ENCODE measurements at regions not wholly inside any gene's neighbourhood (a gene's known extent, or its start where the extent isn't known, plus 50 kb on each side); places are given as distances from the start of the nearest gene placed in this dataset.
"Not testable (repeated sequence)": the region's sequence is repeated elsewhere in the genome, so short reads cannot be mapped to it uniquely, and the experiment has no call there.

DNA sequence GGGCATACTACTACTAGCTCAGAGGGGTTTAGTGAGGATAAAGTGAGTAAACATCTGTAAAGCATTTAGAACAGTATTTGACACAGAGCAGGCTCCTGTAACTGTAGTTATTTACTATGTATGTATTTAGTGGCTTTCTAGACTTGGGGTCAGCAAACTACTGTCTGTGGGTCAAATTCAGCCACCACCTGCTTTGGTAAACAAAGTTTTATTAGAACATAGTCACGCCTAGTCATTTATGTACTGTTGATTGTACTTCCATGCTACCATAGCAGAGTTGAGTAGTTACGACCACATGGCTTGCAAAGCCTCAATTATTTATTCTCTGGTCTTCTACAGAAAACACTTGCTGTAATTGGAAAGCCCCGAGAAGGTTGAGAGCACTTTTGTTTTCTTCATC, 248.5 kb upstream of the PLPP4 start:
- no peak for DNase-seq

DNA sequence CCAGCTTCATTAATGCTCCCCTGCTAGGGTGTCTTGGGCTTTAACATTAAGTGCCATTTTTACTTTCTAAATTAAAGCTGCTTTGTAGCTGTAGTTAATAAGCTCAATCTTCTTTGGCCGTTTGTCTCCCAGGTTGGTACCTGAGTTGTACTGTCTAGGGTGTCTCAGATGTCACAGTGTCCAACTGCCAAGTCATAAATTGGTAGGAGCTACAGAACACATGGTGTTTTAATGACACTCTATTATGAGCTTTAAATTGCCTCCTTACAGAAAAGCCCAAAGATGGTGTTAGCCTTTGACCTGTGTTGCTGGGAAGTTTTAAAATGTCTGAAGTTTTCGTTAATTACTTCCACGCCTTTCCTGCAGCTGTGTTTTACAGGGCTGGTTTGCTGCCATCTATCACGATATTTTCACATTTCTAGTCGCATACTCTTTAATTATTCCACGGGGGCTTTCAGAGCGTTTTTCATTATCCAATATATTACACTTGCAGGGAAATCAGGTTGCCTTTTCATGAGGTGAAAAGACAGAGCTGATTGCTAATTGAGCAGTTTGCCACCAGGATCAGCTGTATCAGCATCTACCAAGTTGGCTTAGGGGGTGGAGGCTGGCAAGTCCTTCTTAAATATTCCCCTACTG, 247.8 kb upstream of the PLPP4 start:
- DNase-seq = no peak

DNA sequence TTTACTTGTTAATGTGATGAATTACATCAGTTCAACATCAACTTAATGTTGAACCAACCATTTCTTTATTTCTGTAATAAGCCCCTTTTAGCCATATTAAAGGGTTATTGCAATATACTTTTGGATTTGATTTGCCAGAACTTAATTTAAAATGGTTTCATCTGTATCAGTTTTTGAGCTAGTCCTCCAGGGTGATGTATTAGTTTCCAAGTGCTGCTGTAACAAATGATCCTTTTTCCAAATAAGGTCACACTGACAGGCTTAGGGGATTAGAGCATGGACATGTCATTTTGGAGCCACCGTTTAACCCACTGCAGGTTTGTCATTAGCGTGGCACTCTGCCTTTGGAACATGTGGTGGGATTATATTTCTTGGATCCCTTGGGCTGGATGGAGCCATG, 244.8 kb upstream of the PLPP4 start:
- no peak for DNase-seq

DNA sequence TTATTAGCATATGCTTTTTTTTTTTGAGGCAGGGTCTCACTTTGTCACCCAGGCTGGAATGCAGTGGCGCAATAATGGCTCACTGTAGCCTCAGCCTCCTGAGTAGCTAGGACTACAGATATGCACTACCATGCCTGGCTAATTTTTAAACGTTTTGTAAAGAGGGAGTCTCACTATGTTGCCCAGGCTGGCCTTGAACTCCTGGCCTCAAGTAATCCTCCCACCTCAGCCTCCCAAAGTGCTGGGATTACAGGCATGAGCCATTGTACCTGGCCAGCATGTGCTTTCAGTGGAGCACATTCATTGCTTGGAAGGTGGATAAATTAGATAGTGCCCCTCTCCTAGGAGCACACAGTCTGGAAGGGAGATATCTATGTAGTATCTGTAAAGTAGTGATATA, 243.7 kb upstream of the PLPP4 start:
- DNase-seq = not testable (repeated sequence)

DNA sequence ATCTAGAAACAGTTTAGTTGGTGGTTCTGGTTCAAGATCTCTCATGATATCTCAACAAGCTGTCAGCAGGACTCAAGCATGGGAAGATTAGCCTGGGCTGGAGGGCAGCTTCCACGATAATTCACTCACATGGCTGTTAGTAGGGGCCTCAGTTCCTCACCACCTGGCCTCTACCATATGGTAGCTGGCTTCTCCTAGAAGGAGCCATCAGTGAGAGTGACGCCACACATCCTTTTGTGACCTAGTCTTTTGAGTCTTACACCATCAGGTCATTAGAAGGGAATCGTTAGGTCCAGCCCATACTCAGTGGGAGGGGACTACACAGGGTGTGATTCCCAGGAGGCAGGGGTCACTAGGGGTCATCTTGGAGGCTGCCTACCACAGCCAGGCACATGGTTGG, 239.3 kb upstream of the PLPP4 start:
- DNase-seq = no peak

DNA sequence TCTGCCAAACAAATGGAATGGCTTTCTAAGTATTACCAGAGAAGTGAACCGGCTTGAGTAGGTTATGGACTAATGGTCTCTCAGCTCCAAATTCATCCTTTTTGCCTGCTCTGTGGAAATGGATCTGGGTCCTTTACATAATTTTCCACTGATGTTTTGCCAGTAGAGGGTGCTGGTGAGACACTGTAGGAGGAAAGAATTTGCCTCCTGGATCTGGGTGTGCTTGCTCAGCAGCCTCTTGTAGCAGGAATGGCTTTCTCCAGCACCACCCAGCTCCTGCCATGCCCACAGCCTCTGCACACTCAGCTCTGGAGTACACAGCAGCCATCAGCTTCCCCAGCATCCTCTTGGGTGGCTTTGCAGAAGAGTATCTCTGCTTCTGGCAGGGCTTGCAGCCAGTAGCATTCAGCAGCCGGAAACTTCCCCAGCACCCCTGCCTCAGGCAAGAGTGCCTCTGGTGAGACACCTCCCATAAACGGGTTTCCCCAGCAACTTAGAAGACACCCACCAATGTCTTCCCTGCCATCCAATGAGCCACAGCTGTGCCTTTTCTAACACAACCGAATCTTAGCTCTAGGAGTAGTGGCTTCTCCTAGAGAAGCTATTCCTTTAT, 235.0 kb upstream of the PLPP4 start:
- DNase-seq = no peak

DNA sequence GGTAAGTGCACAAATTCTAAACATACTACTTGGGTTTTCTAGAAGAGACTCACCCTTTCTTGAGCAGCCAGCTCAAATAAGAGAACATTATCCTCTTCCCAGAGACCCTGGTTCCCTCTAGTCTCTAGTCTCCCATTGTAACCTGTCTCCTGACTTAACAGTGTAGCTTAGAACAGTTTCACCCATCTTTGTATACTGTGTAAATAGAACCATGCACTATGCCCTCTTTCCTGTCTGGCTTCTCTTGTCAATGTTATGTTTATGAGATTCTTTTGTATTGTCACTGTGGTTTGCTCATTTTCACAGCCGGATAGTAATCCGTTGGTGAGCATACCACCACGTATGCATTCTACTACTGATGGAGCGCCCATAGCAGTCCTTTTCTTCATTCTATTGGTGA, 227.4 kb upstream of the PLPP4 start:
- no peak for DNase-seq

DNA sequence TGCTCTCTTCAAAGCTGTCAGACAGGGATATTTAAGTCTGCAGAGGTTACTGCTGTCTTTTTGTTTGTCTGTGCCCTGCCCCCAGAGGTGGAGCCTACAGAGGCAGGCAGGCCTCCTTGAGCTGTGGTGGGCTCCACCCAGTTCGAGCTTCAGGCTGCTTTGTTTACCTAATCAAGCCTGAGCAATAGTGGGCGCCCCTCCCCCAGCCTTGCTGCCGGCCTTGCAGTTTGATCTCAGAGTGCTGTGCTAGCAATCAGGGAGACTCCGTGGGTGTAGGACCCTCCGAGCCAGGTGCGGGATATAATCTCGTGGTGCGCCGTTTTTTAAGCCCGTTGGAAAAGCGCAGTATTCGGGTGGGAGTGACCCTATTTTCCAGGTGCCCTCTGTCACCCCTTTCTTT, 217.3 kb upstream of the PLPP4 start:
- not testable (repeated sequence) for DNase-seq

DNA sequence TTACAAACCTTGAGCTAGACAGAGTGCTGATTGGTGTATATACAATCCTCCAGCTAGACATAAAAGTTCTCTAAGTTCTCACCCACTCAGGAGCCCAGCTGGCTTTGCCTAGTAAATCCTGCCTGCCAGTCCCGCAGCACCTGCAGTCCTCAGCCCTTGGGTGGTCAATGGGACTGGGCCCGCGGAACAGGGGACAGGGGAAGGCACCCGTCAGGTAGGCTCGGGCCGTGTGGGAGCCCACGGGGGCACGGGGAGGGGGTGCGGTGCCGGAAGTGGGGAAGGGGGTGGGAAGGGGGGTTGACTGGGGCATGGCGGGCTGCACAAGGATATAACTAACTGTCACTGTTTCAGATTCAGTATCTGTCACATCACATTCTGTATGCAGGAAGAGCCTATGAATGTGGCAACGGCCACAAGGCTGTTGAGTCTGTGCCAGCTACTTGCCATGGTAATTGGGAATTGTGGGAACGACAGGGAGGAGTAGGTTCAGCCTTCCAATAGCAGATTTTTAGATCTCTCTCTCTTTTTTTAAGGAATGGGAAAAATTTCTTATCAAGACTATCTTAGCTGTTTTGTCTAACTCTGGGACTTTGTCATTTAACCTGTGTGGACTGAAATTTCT, 205.1 kb upstream of the PLPP4 start:
- no peak for DNase-seq

DNA sequence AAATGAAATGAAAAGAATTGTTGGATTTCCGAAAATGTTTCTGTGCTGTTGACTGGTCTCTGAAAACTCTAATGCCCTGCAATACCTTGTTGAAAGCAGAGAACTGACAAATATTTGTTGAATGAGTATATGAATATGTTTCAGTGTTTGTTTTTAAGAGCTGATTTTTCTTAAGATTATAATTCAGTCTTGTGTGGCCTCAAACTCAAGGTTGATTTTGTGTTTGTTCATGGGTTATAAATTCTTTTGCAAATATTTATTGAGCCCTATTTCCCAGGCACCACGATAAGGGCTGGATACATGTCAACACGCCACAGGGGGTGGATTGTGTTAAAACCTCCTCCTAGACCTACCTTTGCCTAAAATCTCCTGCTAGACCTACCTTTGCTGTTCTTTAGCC, 203.9 kb upstream of the PLPP4 start:
- DNase-seq = no peak

DNA sequence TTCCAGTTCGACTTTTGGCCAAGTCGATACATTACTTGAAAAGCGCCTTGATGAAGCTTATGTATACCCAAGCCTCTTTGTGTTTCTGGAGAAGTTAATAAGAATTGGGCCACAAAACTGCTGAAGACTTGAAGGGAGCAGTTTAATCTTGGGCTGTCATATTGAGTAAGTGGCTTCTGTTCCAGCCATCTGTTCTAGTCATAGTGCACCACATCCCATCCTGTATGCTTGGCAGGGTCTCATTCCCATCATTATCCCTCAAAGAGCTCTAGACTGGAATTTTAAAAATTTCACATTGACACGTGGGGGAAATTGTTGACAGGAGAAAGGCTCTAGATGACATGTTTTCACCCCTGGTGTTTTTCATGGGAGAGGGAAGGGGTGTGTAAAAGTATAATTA, 196.6 kb upstream of the PLPP4 start:
- no peak for DNase-seq

DNA sequence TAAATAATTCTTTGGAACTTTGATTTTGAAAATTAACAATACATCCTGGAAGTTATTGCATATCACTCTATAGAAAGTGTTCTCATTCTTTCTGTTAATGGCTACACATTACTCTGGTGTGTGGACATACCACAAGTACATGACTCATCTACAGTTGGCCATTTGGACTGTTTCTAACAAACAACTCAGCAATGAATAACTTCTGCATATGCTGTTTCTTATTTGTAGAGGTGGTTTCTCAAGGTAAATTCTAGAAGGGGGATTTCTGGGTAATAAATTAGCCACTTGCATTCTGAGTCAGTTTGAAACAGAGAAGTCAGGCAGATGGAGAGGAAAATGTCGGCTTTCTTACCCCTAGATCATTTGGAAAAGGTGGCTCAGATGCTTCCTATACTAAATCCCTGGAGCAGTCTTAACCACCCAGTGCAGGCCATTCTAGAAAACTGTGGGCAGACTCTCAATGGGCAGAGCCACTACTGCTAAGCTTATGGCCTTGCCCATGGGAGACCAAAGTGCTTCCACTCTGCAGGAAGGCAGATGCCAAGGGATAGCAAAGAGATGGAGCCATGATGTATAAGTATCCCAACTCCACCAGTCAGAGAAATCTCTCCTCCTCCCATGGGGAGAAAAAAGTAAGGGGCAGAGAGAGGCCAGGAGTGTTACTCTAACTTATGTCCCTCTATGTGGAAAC, 194.0 kb upstream of the PLPP4 start:
- no peak for DNase-seq

DNA sequence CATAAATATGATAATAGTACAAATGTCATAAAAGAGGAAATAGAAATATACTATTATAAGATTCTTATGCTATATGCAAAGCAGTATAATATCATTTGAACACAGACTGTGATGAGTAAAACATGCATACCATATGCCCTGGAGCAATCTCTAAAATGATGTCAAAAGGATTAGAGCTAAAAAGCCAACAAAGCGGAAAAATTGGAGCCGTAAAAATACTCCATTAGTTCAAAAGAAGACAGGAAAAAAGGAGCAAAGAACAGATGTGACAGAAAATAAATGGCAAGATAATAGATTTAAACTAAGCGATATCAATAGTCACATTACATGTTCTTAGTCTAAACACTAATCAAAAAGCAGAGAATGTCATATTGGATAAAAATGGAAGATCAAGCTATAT, 191.0 kb upstream of the PLPP4 start:
- no peak for DNase-seq

DNA sequence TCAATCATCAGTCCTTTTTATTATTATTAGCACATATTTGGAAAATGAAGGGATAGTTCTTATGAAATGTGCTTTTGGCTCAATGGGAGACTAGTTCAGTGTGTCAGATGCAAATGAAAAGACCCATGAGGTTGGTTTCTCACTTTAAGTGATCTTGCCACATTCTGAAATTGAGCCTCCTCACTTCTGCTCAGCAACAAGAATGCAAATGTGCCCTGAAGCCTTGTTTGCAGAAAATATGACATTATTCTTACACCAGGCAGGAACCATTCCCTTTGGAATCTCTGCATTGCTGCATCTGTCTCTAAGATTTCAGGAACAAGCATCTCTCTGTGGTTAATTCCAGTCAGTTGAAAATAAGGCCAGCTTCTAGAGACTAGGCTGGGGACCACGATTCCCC, 186.1 kb upstream of the PLPP4 start:
- no peak for DNase-seq

DNA sequence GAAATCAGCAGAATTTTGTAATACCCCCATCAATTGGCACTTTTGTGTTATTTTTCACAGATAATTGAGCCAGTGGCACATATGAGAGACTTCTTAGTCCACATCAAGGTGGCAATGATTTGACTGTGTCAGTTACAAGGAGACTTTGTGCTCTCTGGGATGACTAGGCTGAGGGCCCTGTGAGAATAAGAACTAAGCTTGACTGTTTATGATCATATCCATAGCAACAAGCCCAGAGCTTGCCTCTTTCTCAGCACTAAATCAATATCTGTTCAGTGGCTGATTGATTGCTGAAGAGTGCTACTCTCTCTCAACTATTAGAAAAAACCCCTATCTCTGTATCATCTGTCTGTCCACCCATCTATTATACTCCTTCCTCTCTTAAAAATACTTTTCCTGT, 185.3 kb upstream of the PLPP4 start:
- DNase-seq = no peak

DNA sequence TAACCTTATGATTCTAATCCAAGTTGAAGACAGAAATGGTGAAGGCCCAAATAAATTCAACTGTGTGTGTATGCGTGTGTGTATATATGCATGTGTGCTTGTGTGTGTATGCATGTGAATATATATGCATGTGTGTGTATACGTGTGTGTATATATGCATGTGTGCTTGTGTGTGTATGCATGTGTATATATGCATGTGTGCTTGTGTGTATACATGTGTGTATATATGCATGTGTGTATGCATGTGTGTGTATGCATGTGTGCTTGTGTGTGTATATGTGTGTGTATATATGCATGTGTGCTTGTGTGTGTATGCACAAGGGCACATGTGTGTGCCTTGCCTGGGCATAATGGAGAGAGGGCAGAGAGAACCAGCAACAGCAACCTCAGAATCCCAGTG, 184.7 kb upstream of the PLPP4 start:
- no peak for DNase-seq

DNA sequence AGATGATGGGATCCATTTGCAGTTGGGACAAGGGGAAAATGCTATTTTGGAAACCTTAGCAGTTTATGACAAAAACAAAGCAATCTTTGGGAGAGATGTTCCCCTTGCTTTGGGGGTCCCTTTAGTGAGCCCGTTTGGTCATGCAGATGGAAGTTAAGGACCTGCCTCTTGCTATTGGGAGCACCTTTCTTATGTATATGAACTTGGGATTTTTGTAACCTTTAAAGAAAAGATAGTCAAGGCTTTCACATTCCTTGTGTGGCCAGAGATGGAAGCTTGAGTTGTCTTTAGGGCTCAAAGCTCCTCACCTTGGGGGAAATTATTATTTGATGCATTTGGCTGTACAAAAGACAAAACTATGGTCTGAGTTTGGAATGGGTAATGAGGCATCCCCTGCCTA, 179.0 kb upstream of the PLPP4 start:
- DNase-seq = no peak

DNA sequence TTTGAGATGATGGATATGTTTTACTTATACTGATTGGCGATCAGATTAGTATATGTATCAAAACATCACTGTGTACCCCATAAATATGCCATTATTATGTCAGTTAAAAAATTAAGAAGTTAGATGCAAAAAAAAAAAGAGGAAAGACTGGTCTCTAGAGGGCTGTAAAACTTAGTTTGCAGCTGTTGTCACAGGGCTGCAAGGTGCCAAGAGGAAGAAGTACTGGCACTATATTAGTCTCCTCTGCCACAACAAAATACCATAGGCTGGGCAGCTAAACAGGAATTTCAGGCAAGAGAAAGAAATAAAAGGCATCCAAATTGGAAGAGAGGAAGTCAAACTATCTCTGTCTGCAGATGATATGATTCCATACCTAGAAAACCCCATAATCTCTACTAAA, 177.8 kb upstream of the PLPP4 start:
- no peak for DNase-seq

DNA sequence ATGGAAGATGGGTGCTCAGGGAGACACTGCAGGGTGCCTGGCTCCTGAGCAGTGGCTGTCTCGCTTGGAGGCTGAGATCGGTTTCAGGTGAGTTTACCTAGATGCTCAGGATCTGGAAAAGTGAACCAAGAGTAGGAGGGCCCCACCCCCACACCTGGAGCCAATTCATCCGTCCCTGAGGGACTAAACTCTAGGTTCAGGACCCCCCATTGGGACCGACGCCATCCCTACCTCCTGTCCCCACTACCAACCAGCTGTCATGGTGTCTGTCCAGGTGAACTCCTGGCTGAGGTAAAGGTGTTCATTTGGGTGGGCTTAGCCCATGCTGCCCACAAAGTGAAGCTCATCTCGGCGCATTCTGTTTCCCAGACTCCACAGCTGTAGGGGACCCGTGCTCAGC, 174.6 kb upstream of the PLPP4 start:
- no peak for DNase-seq

DNA sequence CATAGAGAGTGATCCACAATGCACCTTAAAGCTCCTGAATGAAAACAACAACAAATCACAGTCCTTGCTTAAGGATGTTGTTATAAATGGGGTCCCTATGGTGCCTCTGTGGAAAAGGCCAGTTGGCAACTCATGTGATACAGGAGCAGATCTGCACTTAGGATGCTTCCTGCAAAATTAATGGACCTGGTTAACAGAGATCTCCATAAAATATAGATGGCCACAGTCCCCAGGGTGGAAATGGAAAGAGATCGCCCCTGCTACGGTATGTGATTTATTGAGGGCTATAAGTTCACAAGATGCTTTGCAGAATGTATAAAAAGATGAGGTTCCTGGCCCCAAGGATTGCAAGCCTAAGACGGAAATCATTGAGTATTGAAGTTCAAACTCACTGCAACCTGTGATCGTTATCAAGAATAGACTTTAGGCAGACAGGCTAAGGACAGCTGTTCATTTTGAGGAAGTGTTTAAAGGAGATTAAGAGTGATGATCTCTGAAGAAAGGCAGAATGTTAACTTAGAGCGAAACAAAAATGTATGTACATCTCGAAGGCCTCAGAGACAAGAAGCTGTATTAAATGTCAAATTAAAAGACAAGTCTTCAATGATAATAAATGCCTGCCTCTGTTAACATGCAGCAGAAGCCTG, 174.1 kb upstream of the PLPP4 start:
- DNase-seq = no peak

DNA sequence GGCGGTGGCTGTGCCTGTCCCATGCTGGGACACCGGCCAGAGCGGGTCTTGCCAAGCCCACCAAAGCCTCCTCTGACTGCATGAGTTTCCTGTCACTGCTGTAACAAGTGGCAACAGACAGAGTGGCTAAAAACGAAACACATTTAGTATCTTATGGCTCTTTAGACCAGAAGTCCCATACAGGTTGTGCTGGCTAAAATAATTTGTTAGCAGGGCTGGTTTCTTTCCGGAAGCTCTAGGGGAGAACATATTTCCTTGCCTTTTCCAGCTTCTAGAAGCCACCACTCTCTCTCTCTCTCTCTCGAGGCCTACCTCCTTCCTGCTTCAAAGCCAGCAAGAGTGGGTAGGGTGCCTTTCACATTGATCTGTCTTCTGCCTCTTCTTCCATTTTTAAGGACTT, 171.6 kb upstream of the PLPP4 start:
- DNase-seq = no peak

DNA sequence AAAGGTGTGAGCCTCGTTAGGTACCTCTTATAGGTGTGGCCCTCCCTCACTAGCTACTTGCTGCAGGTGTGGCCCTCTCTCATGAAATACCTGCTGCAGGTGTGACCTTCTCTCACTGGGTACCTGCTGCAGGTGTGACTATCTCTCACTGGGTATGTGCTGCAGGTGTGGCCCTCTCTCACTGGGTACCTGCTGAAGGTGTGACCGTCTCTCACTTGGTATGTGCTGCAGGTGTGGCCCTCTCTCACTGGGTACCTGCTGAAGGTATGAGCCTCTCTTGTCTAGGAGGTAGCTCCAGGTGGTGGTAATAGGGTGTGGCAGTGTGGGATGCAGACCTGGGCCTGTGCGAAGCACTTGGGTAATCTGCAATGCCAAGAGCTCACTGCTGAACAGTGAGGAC, 170.7 kb upstream of the PLPP4 start:
- no peak for DNase-seq

DNA sequence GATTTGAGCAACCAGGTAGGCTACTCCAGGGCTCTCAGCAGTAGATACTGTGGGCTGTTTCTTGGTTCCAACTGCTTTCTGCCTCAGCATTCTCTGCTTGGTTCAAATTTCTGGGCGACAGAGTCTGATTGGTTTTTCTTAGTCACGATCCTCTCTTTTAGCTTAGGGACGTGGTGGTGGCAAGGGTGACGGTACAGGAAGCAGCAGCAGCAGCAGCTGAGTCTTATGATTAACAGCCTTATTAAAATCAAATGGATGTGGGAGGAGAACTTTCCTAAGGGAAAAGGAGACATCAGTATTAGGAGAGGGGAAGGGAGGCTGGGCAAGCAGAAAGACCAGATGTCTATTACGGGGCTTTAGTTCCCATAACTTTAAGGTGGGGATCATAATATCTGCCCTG, 156.5 kb upstream of the PLPP4 start:
- DNase-seq = no peak

DNA sequence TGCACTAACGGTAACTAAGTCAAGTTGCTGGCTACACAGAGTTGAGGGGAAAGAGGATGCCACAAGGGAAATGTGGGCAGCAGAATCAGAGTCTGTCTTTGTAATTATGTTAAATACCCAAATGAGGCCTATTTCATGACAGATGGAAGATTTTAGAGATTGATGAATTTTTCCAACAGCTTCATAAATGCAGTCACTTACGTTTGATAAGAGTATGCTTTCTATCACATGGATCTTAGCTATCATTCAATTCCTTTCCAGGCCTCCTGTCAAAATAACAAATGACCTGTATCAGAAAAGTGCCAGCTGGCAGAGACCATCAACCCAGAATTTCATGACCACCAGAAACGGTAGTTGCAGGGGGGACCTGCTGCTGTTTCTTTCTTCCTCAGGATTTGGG, 148.4 kb upstream of the PLPP4 start:
- no peak for DNase-seq
